NCI-H1694 (cell line): ENCODE measurements at regions not wholly inside any gene's neighbourhood (a gene's known extent, or its start where the extent isn't known, plus 50 kb on each side); places are given as distances from the start of the nearest gene placed in this dataset.
"Not testable (repeated sequence)": the region's sequence is repeated elsewhere in the genome, so short reads cannot be mapped to it uniquely, and the experiment has no call there.

Experiments used
- DNase-seq: peaks from one replicate; lab custom pipeline; 2025; lab: John Stamatoyannopoulos, UW

DNA sequence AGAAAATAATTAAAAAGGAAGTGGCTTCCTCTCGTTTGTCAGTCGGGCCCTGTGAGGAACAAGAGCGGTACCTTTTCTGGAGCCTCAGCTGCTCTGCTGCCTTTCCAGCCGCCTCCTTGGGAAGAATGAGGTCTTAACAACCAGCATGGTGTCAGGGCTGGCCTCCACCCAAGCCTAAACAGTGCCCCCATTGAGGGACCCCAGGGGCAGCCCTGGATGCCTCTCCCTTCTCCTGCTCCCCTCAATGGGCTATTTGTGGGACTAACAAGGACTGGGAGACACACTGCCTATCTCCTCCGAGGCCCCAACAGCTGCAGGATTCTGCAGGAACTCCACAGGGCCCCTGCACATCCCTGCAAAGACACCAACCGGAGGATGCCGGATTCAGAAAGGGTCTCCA is 155.4 kb upstream of the MAP3K1 start:
- DNase-seq = no peak

GRCh38 chr5:56658972-56659371 is 156.4 kb upstream of the MAP3K1 start:
- DNase-seq = no peak

GRCh38 chr5:56656846-56657726 is 158.3 kb upstream of the MAP3K1 start:
- no peak for DNase-seq

DNA sequence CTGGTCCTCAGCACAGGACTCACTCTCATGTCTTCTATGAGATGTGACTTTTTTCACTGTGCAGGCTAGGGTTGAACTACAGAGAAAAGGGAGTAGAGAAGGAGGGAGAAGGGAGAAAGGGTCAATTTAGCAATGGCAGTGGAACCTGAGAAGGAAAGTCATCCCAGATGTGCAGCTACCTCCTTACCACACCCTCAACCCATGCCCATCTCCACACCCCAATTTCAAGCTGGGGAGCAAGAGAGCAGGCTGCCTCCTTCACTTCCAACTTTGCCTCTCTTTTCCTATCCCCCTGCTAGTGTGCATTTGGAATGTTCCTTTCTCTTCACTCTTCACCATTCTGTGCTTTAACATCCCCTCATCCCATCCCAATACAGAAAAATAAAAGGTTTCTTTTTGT is 163.5 kb upstream of the MAP3K1 start:
- DNase-seq = no peak

DNA sequence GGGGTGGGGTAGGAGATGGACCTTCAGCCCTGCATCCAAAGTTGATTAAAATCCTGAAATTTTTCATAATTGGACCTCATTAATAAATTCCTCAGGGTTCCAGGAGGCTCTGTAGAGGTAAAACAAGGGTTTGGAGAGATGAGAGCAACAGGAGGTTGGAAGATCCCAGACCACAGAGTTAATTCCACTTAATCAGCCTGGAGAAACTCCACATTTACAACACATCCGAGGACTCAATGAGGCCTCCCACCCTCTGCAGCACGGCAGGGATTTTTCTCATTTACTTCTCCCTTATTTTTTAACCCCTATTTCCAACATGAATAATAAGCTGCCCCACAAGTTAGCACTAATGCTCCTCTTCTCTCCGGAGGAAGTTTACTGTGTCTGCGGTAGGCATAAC is 165.0 kb upstream of the MAP3K1 start:
- DNase-seq = no peak

- no peak for DNase-seq
Observed at GRCh38 chr5:56649569-56649968, 165.8 kb upstream of the MAP3K1 start.

- no peak for DNase-seq
Observed at GRCh38 chr5:56648460-56649034, 166.8 kb upstream of the MAP3K1 start.

GRCh38 chr5:56647099-56647850 is 168.1 kb upstream of the MAP3K1 start:
- no peak for DNase-seq

- no peak for DNase-seq
Observed at GRCh38 chr5:56641635-56642260, 173.6 kb upstream of the MAP3K1 start.

DNA sequence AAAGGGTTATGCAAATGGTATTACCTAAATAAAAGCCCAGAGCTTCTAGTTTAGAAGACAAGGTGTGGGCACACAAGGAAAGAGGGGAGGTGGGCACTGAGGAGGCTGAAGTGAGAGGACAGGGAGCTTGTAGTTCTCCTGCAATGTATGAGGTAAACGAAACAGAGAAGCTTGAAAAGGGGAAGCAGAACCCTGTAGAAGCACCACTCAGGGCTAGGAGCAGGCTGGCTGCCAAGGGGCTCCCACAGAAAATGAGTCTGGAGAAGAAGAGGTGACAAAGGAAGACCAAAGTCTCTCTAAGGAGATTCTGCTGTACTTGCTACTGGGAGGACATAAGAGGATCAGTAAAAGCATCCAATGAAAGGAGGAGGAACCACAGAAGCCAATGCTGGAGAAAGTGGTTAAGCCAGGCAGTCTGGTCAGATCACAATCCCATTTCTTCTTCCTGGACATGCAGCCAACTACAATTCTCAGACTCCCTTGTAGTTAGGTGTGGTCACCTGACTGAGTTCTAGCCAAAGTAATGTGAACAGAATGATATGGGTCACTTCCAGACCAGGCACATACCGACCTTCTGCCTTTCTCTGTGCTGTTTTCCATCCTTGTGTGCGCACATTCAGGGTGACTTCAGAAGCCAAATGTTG is 174.5 kb upstream of the MAP3K1 start:
- no peak for DNase-seq

- DNase-seq = no peak
Observed at GRCh38 chr5:56639476-56639875, 175.9 kb upstream of the MAP3K1 start.

DNA sequence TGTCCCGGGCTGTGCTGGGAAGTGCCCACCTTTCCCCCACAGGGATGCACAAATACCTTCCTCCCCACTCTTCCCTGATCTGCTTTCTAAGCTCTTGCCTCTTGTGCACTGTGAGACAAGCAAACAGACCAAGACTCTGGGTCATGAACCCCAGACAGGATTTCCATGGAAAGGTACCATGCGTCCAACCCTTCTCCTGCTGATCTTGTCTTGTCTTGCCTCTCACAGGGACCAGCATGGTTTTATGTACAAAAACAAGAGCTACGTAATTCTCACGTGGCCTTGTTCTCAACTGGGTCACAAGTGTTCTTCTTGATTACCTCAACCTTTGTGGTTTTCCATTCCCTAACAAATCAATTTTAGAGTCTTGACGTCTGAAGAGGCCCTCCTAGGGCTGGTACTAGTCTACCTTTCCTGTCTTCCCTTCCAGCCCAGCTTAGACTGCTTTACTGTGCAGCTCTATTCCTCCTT is 176.5 kb upstream of the MAP3K1 start:
- no peak for DNase-seq

DNA sequence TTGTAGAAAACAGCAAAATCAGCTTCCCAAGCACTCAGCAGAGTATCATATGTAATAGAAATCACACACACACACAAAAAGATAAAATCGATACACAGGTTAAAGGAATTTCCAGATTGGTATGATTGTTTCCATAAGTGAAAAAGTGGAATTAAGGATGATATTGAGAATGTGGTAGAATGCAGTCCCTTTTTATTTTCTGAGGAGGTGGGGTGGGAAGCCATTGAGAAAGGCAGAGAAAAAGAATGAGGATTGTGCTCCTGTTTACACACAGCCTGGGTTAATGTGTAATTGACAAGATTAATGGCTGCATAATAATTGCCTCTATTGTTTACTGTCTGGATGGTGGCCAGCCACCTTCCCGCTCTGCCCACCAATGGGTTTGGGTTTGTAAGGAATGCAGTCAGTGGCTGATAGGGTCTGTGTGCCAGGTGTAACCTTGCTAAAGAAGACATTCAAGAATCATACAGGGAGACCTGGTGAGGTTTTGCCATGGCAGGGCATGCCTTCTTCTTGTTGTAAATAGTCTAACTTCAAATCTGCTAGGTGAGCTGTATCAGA is 177.2 kb upstream of the MAP3K1 start:
- no peak for DNase-seq

DNA sequence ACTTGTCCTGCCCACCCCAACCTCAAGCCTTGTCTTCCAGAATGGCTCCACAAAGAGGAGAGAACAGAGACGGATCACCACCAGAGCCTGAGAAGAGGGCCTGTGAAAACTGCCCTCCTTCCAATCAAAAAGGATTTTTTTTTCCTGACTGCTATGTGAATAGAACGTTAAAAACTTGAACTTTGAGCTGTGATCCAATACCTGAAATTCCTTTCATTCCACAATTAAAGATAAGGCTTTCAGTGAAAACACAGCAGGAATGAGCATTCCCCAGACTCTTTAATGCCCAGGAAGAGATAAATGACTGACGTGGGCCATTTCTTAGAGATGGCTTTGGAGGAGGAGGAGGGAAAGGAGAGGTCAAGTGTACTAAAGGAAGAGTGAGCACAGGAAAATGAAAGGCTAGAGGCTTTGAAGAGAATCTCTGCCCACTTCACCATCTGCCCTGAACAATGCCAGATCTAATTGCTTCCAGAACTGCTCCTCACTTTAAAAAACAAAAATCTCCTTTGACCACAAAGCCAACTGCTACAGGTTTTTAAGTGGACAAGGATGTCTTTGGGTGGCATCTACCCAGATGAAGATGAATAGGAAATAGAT is 177.9 kb upstream of the MAP3K1 start:
- no peak for DNase-seq

- DNase-seq = no peak
Observed at GRCh38 chr5:56633950-56634349, 181.4 kb upstream of the MAP3K1 start.

GRCh38 chr5:56632939-56633338 is 182.4 kb upstream of the MAP3K1 start:
- DNase-seq = no peak

GRCh38 chr5:56632199-56632598 is 183.2 kb upstream of the MAP3K1 start:
- no peak for DNase-seq

GRCh38 chr5:56631719-56632118 is 183.6 kb upstream of the MAP3K1 start:
- DNase-seq = no peak

- not testable (repeated sequence) for DNase-seq
Observed at GRCh38 chr5:56628616-56629015, 186.7 kb upstream of the MAP3K1 start.

- DNase-seq = no peak
Observed at GRCh38 chr5:56625541-56625940, 189.8 kb upstream of the MAP3K1 start.

GRCh38 chr5:56624751-56625150 is 190.6 kb upstream of the MAP3K1 start:
- DNase-seq = no peak
